A549 (cell line): ENCODE measurements at regions not wholly inside any gene's neighbourhood (a gene's known extent, or its start where the extent isn't known, plus 50 kb on each side); places are given as distances from the start of the nearest gene placed in this dataset.

Source experiments
- CTCF ChIP-seq: fragments of >200 bp; sonication (Bioruptor Twin); formaldehyde crosslinking; IDR thresholded peaks from 3 replicates; pipeline ENCODE4 v1.5.1; 2016
- EP300 ChIP-seq, 2 experiments: fragments of >200 bp; sonication (Bioruptor Twin); formaldehyde crosslinking; IDR thresholded peaks; 2 replicates in 1 of 2; 3 replicates in 1 of 2; pipeline ENCODE4 v1.6.1; 2016 to 2017
- GATA3 ChIP-seq: IDR thresholded peaks from 2 replicates; pipeline ENCODE4 v1.6.1; 2012; ENCODE audit warnings: borderline replicate concordance
- RAD21 ChIP-seq, 2 experiments: fragments of >200 bp in 1 of 2; sonication (Bioruptor Twin) in 1 of 2; formaldehyde crosslinking in 1 of 2; IDR thresholded peaks in 1 of 2; conservative IDR thresholded peaks in 1 of 2; 2 replicates in 1 of 2; 3 replicates in 1 of 2; pipeline ENCODE4 v1.6.1; 2012 to 2018; ENCODE audit warnings: inconsistent platforms in 1 of 2
- RCOR1 ChIP-seq: fragments of 150-350 bp; IDR thresholded peaks from 2 replicates; pipeline ENCODE4 v1.6.1; 2014; ENCODE audit warnings: antibody characterized with exemption, low read length, low read depth
- REST ChIP-seq: fragments of 200-600 bp; sonication (generic); IDR thresholded peaks from 2 replicates; pipeline ENCODE4 v1.6.1; 2016; ENCODE audit warnings: antibody characterized with exemption, mild to moderate bottlenecking, moderate library complexity
- RFX5 ChIP-seq: fragments of 450-650 bp; IDR thresholded peaks from 2 replicates; pipeline ENCODE4 v1.7.1; 2014; ENCODE audit warnings: antibody characterized with exemption, mild to moderate bottlenecking, moderate library complexity
- SMC3 ChIP-seq: fragments of >200 bp; sonication (Bioruptor Twin); formaldehyde crosslinking; IDR thresholded peaks from 3 replicates; pipeline ENCODE4 v1.6.1; 2018; ENCODE audit warnings: inconsistent platforms

GRCh38 chr12:114201794-114202193, 204.2 kb downstream of the TBX5 start:
- no peak for TF ChIP-seq REST
- no peak for TF ChIP-seq CTCF
- no peak for TF ChIP-seq EP300 (IDR thresholded peaks at IDR 0.05)
- TF ChIP-seq RFX5: no peak
- TF ChIP-seq RCOR1: no peak
- TF ChIP-seq RAD21 (conservative IDR thresholded peaks at IDR 0.05 in 1 of 2, IDR thresholded peaks at IDR 0.05 in 1 of 2): no peak
- TF ChIP-seq GATA3: no peak
- TF ChIP-seq SMC3: no peak
